Naive B cell (primary cell): ENCODE measurements at regions not wholly inside any gene's neighbourhood (a gene's known extent, or its start where the extent isn't known, plus 50 kb on each side); places are given as distances from the start of the nearest gene placed in this dataset.

ENCODE experiments used
- ATAC-seq, 2 donors: fragments of 150-1000 bp; cut with Tn5 transposase; 2 replicates each; pipeline ENCODE4 v1.10.0; 2021; ENCODE audit warnings: low read depth in 2 of 2, mild to moderate bottlenecking in 2 of 2, moderate library complexity in 2 of 2
- DNase-seq: peaks from one replicate; pipeline ENCODE4 v3.0.0; 2022
- H3K27ac Mint-ChIP-seq, 6 donors: one replicate each; pipeline ENCODE4 v1.8.0; 2020 to 2022; ENCODE audit warnings: mild to moderate bottlenecking in 6 of 6, mixed read lengths in 6 of 6, moderate library complexity in 5 of 6, inconsistent platforms in 2 of 6
- H3K27me3 Mint-ChIP-seq, 3 donors: one replicate each; pipeline ENCODE4 v1.8.0; 2021 to 2022; ENCODE audit warnings: mixed read lengths in 3 of 3, mild to moderate bottlenecking in 1 of 3
- H3K36me3 Mint-ChIP-seq, 2 donors: one replicate each; pipeline ENCODE4 v1.8.0; 2020 to 2022; ENCODE audit warnings: mixed read lengths in 2 of 2, inconsistent platforms in 1 of 2, mild to moderate bottlenecking in 1 of 2
- H3K4me1 Mint-ChIP-seq, 3 donors: one replicate each; pipeline ENCODE4 v1.8.0; 2020 to 2022; ENCODE audit warnings: mixed read lengths in 3 of 3, inconsistent platforms in 1 of 3, mild to moderate bottlenecking in 1 of 3, moderate library complexity in 1 of 3
- H3K4me3 Mint-ChIP-seq, 8 donors: one replicate each; pipeline ENCODE4 v1.8.0; 2020 to 2022; ENCODE audit warnings: mild to moderate bottlenecking in 8 of 8, mixed read lengths in 8 of 8, moderate library complexity in 8 of 8, inconsistent platforms in 2 of 8
- H3K9me3 Mint-ChIP-seq, 7 donors: one replicate each; pipeline ENCODE4 v1.8.0; 2020 to 2022; ENCODE audit warnings: mixed read lengths in 7 of 7, mild to moderate bottlenecking in 5 of 7, inconsistent platforms in 2 of 7, moderate library complexity in 1 of 7

DNA sequence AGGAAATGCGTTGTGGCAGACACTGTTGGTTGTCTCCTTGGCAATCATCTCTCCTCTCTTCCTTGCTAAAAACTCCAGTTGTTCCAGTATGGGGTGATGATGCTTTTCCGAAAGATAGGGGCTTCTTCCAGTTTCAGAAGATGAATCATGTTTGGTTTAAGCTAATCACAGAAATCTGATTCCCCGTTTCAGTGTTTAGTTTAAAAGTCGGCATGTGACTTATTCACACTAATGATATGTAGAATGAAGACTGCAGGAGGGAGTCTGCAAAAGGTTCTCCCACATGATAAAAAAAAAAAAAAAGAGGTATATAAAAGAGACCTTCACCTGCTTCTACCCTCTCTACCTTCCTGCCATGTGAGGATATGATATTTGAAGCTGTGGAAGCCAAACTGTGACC is 239.0 kb upstream of the SIX2 start:
- ATAC-seq (no peak), DNase-seq (no peak)
- Mint-ChIP-seq H3K4me3 (no peak overlapping the region), H3K36me3 (no peaks in the 10 kb centered on the region), H3K27me3 (peaks cover 0 to 15% (median 3%) of the 10 kb centered on the region in 3 donors), H3K27ac (no peak overlapping the region), H3K4me1 (no peaks in the 10 kb centered on the region), H3K9me3 (peaks cover 0 to 5% (median 0%) of the 10 kb centered on the region in 7 donors)

DNA sequence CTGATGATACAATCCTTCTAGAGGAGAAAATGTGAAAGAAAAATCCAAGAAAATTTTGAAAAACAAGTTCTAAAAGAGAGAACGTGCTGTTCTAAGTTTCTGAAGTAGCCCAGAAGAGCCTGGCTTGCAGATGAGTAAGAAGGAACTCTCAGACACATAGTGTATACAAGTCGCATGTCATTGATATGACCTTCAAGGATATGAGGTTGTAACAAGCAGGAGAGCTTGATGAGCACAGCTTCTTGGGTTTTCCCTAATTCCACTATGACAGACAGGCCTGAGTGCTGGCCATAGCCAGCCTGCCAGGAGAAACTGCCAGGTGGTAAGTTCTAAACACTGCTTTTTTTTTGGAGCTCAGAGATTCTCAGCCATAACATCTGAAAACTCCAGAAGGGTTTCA is 235.7 kb upstream of the SIX2 start:
- no peak for ATAC-seq
- Mint-ChIP-seq H3K27me3 (peaks cover 0 to 21% (median 3%) of the 10 kb centered on the region in 3 donors), H3K36me3 (no peaks in the 10 kb centered on the region), H3K27ac (no peak overlapping the region), H3K4me3 (no peak overlapping the region), H3K9me3 (peaks cover 0 to 5% (median 0%) of the 10 kb centered on the region in 7 donors), H3K4me1 (no peaks in the 10 kb centered on the region)
- DNase-seq = no peak

- no peak overlapping the region for H3K27ac Mint-ChIP-seq
- no peaks in the 10 kb centered on the region for H3K36me3 Mint-ChIP-seq
- H3K27me3 Mint-ChIP-seq = peaks cover 0 to 22% (median 15%) of the 10 kb centered on the region in 3 donors
- DNase-seq = no peak
- H3K4me3 Mint-ChIP-seq = no peak overlapping the region
- peaks cover 0 to 4% (median 0%) of the 10 kb centered on the region in 7 donors for H3K9me3 Mint-ChIP-seq
- ATAC-seq = no peak
- peaks cover 0 to 8% (median 6%) of the 10 kb centered on the region in 3 donors for H3K4me1 Mint-ChIP-seq
These were observed 233.0 kb upstream of the SIX2 start for GRCh38 chr2:45242161-45242741.

- H3K27ac Mint-ChIP-seq = no peak overlapping the region
- H3K36me3 Mint-ChIP-seq = no peaks in the 10 kb centered on the region
- H3K4me1 Mint-ChIP-seq = peaks cover 5 to 15% (median 12%) of the 10 kb centered on the region in 3 donors
- DNase-seq (no peak), ATAC-seq (no peak)
- H3K27me3 Mint-ChIP-seq = peaks cover 7 to 33% (median 20%) of the 10 kb centered on the region in 3 donors
- peak overlapping the region in 1 of 8 donors; percentile 27 for H3K4me3 Mint-ChIP-seq
- peaks cover 0 to 2% (median 0%) of the 10 kb centered on the region in 7 donors for H3K9me3 Mint-ChIP-seq
These were observed 231.9 kb upstream of the SIX2 start for GRCh38 chr2:45241061-45241561.

GRCh38 chr2:45237850-45238542 is 228.7 kb upstream of the SIX2 start:
- ATAC-seq = no peak
- H3K36me3 Mint-ChIP-seq = no peaks in the 10 kb centered on the region
- peaks cover 10 to 34% (median 20%) of the 10 kb centered on the region in 3 donors for H3K27me3 Mint-ChIP-seq
- H3K9me3 Mint-ChIP-seq = no peaks in the 10 kb centered on the region
- DNase-seq = no peak
- H3K27ac Mint-ChIP-seq = no peak overlapping the region
- H3K4me3 Mint-ChIP-seq = no peak overlapping the region
- H3K4me1 Mint-ChIP-seq = peaks cover 5 to 15% (median 12%) of the 10 kb centered on the region in 3 donors

GRCh38 chr2:45237128-45237527 is 227.9 kb upstream of the SIX2 start:
- H3K27me3 Mint-ChIP-seq = peaks cover 10 to 34% (median 20%) of the 10 kb centered on the region in 3 donors
- H3K4me1 Mint-ChIP-seq = peaks cover 5 to 15% (median 12%) of the 10 kb centered on the region in 3 donors
- H3K9me3 Mint-ChIP-seq = no peaks in the 10 kb centered on the region
- no peak overlapping the region for H3K27ac Mint-ChIP-seq
- no peaks in the 10 kb centered on the region for H3K36me3 Mint-ChIP-seq
- H3K4me3 Mint-ChIP-seq = no peak overlapping the region
- DNase-seq (no peak), ATAC-seq (no peak)

DNA sequence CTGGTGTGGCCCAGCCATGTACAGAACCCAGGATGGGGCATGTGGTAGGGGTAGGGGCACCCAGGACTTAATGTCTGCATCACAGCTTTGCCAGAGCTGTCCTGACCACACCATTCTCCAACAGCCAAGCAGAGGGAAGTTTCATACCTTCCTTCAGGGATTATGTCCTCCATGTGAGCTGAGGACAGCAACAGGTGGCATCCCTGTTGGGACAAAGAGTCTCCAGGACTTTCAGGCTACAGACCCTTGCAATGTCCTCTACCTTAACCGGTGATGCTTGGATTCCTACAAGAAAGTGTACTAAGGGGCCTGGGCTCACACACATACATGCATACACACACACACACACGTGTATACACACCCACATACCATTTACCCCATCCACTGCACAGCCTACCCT is 227.0 kb upstream of the SIX2 start:
- ATAC-seq (no peak), DNase-seq (no peak)
- peaks cover 10 to 31% (median 20%) of the 10 kb centered on the region in 3 donors for H3K27me3 Mint-ChIP-seq
- peaks cover 5 to 15% (median 12%) of the 10 kb centered on the region in 3 donors for H3K4me1 Mint-ChIP-seq
- no peak overlapping the region for H3K27ac Mint-ChIP-seq
- peaks cover 0 to 7% (median 0%) of the 10 kb centered on the region in 7 donors for H3K9me3 Mint-ChIP-seq
- H3K4me3 Mint-ChIP-seq = no peak overlapping the region
- H3K36me3 Mint-ChIP-seq = no peaks in the 10 kb centered on the region

- H3K4me1 Mint-ChIP-seq = peaks cover 5 to 15% (median 12%) of the 10 kb centered on the region in 3 donors
- DNase-seq (no peak), ATAC-seq (no peak)
- peaks cover 10 to 23% (median 15%) of the 10 kb centered on the region in 3 donors for H3K27me3 Mint-ChIP-seq
- H3K9me3 Mint-ChIP-seq = peaks cover 0 to 20% (median 3%) of the 10 kb centered on the region in 7 donors
- H3K36me3 Mint-ChIP-seq = no peaks in the 10 kb centered on the region
- no peak overlapping the region for H3K4me3 Mint-ChIP-seq
- no peak overlapping the region for H3K27ac Mint-ChIP-seq
These were observed 224.0 kb upstream of the SIX2 start for GRCh38 chr2:45233301-45233700.

DNA sequence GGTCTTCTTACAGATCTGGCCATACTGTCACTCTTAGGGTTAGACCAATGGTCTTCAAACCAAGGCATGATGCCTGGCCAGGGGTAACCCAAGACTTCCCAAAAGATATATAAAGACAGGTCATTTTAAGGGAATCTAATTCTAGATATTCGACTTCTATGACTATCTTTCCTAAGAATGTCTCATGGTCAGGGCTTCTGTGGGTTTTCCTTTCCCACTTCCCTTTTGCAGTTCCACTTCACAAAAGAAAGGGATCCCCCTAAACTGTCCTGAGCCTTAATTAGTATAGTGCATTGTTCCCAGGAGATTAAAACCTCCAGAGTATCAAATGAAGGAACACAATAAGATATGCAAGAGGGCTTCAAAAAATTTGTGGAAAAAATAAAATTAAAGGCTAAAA is 223.6 kb upstream of the SIX2 start:
- Mint-ChIP-seq H3K4me3 (no peak overlapping the region), H3K36me3 (peaks cover 0 to 2% of the 10 kb centered on the region in 2 donors), H3K4me1 (peaks cover 5 to 11% (median 8%) of the 10 kb centered on the region in 3 donors), H3K9me3 (peaks cover 0 to 25% (median 6%) of the 10 kb centered on the region in 7 donors), H3K27ac (no peak overlapping the region), H3K27me3 (peaks cover 10 to 18% (median 10%) of the 10 kb centered on the region in 3 donors)
- DNase-seq (no peak), ATAC-seq (no peak)

GRCh38 chr2:45229411-45229810 is 220.2 kb upstream of the SIX2 start:
- Mint-ChIP-seq H3K9me3 (peaks cover 0 to 32% (median 10%) of the 10 kb centered on the region in 7 donors), H3K27me3 (no peaks in the 10 kb centered on the region), H3K36me3 (peaks cover 0 to 8% of the 10 kb centered on the region in 2 donors), H3K4me1 (peaks cover 4 to 5% (median 4%) of the 10 kb centered on the region in 3 donors), H3K27ac (no peak overlapping the region), H3K4me3 (no peak overlapping the region)
- DNase-seq = no peak
- ATAC-seq = no peak

DNA sequence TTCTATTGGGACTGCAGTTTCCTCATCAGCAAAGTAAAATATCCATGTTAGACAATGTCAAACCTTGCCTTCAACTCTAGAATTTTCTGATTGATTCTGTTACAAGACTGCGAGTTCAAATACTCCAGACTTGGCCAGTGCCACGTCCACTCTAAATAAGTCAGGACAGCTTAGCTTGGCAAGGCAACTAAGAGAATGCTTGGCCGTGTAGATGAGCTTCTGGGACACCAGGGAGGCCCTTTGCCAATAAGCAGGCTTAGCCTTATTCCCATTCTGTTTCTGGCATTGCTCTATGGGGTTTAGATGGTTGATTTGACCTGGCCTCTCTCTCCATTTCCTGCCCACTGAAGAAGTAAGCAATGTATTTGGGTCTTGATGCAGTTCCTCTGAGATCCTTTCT is 218.1 kb upstream of the SIX2 start:
- Mint-ChIP-seq H3K9me3 (peaks cover 0 to 32% (median 10%) of the 10 kb centered on the region in 7 donors), H3K27me3 (peaks cover 0 to 13% (median 10%) of the 10 kb centered on the region in 3 donors), H3K36me3 (peaks cover 0 to 8% of the 10 kb centered on the region in 2 donors), H3K4me1 (peaks cover 6 to 16% (median 8%) of the 10 kb centered on the region in 3 donors), H3K4me3 (no peak overlapping the region), H3K27ac (no peak overlapping the region)
- ATAC-seq = no peak
- no peak for DNase-seq

DNA sequence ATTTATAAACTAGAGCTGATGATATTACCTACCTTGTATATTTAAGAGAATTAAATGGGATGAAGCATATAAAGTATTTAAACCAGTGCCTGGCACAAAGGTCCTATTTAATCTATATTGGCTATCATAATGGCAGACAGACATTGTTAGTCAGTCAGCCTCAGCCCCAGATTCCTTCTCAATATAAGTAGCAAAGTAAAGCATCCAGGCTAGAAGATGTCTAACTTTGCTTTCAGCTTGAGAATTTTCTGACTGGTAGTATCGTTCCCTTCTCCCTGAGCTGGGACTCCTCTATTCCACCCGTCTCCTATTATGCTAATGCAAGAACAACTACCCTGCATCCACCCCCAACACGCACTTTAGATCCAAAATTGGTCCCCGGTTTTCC is 215.7 kb upstream of the SIX2 start:
- Mint-ChIP-seq H3K27ac (no peak overlapping the region), H3K27me3 (peaks cover 0 to 34% (median 27%) of the 10 kb centered on the region in 3 donors), H3K4me1 (peaks cover 6 to 16% (median 8%) of the 10 kb centered on the region in 3 donors), H3K36me3 (peaks cover 0 to 8% of the 10 kb centered on the region in 2 donors), H3K9me3 (peaks cover 0 to 21% (median 9%) of the 10 kb centered on the region in 7 donors), H3K4me3 (no peak overlapping the region)
- ATAC-seq (no peak), DNase-seq (no peak)

- ATAC-seq (peak; percentile 38 to 40), DNase-seq (no peak)
- H3K4me1 Mint-ChIP-seq = peaks cover 6 to 16% (median 8%) of the 10 kb centered on the region in 3 donors
- peaks cover 0 to 8% of the 10 kb centered on the region in 2 donors for H3K36me3 Mint-ChIP-seq
- peak overlapping the region in 5 of 8 donors; percentile 0 to 79 (median 12) for H3K4me3 Mint-ChIP-seq
- peaks cover 0 to 21% (median 9%) of the 10 kb centered on the region in 7 donors for H3K9me3 Mint-ChIP-seq
- H3K27ac Mint-ChIP-seq = peak overlapping the region in 1 of 6 donors; percentile 42
- peaks cover 0 to 34% (median 27%) of the 10 kb centered on the region in 3 donors for H3K27me3 Mint-ChIP-seq
These were observed 215.2 kb upstream of the SIX2 start for GRCh38 chr2:45224321-45224992.
